Fibroblast of villous mesenchyme (primary cell): ENCODE measurements at regions not wholly inside any gene's neighbourhood (a gene's known extent, or its start where the extent isn't known, plus 50 kb on each side); places are given as distances from the start of the nearest gene placed in this dataset.

ENCODE experiments used
- DNase-seq: peaks from one replicate; pipeline ENCODE4 v3.0.0-alpha.2; 2010; ENCODE audit warnings: low read depth
- H3K4me3 ChIP-seq: 2 replicates; pipeline ENCODE4 v1.5.1; 2011; ENCODE audit warnings: low read depth, mild to moderate bottlenecking, low read length
- CTCF ChIP-seq: IDR thresholded peaks from 2 replicates; pipeline ENCODE4 v1.5.1; 2012; ENCODE audit warnings: low read depth, mild to moderate bottlenecking, low read length; ENCODE audit not compliant: insufficient read depth

GRCh38 chr2:226474131-226474530 is 325.5 kb downstream of the IRS1 start:
- TF ChIP-seq CTCF, result no peak
- no peak for DNase-seq
- H3K4me3 ChIP-seq, result no peak overlapping the region

- TF ChIP-seq CTCF, result no peak
- H3K4me3 ChIP-seq, result no peak overlapping the region
- no peak for DNase-seq
Measured at GRCh38 chr2:226471987-226472470, 327.6 kb downstream of the IRS1 start.

GRCh38 chr2:226467633-226468032 is 332.0 kb downstream of the IRS1 start:
- H3K4me3 ChIP-seq, result no peak overlapping the region
- no peak for DNase-seq
- TF ChIP-seq CTCF, result no peak

GRCh38 chr2:226467221-226467620 is 332.4 kb downstream of the IRS1 start:
- no peak for TF ChIP-seq CTCF
- DNase-seq, result no peak
- no peak overlapping the region for H3K4me3 ChIP-seq

GRCh38 chr2:226466589-226466988 is 333.0 kb downstream of the IRS1 start:
- no peak for TF ChIP-seq CTCF
- H3K4me3 ChIP-seq, result no peak overlapping the region
- DNase-seq, result no peak

GRCh38 chr2:226466124-226466523 is 333.5 kb downstream of the IRS1 start:
- no peak for TF ChIP-seq CTCF
- DNase-seq, result no peak
- no peak overlapping the region for H3K4me3 ChIP-seq

GRCh38 chr2:226464380-226464779 is 335.2 kb downstream of the IRS1 start:
- TF ChIP-seq CTCF, result no peak
- no peak for DNase-seq
- H3K4me3 ChIP-seq, result no peak overlapping the region
